WTC11 (cell line): ENCODE measurements at regions not wholly inside any gene's neighbourhood (a gene's known extent, or its start where the extent isn't known, plus 50 kb on each side); places are given as distances from the start of the nearest gene placed in this dataset.

ENCODE experiments used
- FOXK1 ChIP-seq: sonication (generic); formaldehyde crosslinking; IDR thresholded peaks from 2 replicates; pipeline ENCODE4 v1.8.0; 2022; ENCODE audit warnings: mild to moderate bottlenecking, moderate library complexity, missing genetic modification reagents
- FOXP4 ChIP-seq: sonication (generic); formaldehyde crosslinking; IDR thresholded peaks from 2 replicates; pipeline ENCODE4 v1.8.0; 2022; ENCODE audit warnings: mild to moderate bottlenecking, missing genetic modification reagents
- GTF2I ChIP-seq: fragments of 250-450 bp; sonication (Bioruptor Pico); conservative IDR thresholded peaks from 2 replicates; pipeline ENCODE4 v1.4.0; 2021; ENCODE audit warnings: mild to moderate bottlenecking
- IRF2 ChIP-seq: sonication (generic); formaldehyde crosslinking; IDR thresholded peaks from 2 replicates; pipeline ENCODE4 v1.8.0; 2022; ENCODE audit warnings: low read depth, missing genetic modification reagents, borderline replicate concordance
- MYBL2 ChIP-seq: sonication (generic); formaldehyde crosslinking; IDR thresholded peaks from 2 replicates; pipeline ENCODE4 v1.8.1; 2023; ENCODE audit warnings: mild to moderate bottlenecking, moderate library complexity, missing genetic modification reagents
- OVOL2 ChIP-seq: fragments of 250-450 bp; sonication (Bioruptor Pico); IDR thresholded peaks from 2 replicates; pipeline ENCODE4 v1.9.0; 2021; ENCODE audit warnings: mild to moderate bottlenecking, borderline replicate concordance
- RELA ChIP-seq: sonication (generic); formaldehyde crosslinking; IDR thresholded peaks from 2 replicates; pipeline ENCODE4 v1.8.1; 2022; ENCODE audit warnings: missing genetic modification reagents, mild to moderate bottlenecking, borderline replicate concordance
- SOX15 ChIP-seq: fragments of 250-450 bp; sonication (Bioruptor Pico); IDR thresholded peaks from 2 replicates; pipeline ENCODE4 v1.9.0; 2021; ENCODE audit warnings: mild to moderate bottlenecking
- SP1 ChIP-seq: sonication (generic); formaldehyde crosslinking; conservative IDR thresholded peaks from 2 replicates; pipeline ENCODE4 v1.8.1; 2022; ENCODE audit warnings: missing genetic modification reagents
- ZNF138 ChIP-seq: sonication (generic); formaldehyde crosslinking; conservative IDR thresholded peaks from 2 replicates; pipeline ENCODE4 v1.8.1; 2022; ENCODE audit warnings: mild to moderate bottlenecking, moderate library complexity, missing genetic modification reagents
- TF ChIP-seq, protein P1 (sequence below): fragments of 200-600 bp; IDR thresholded peaks from 2 replicates; pipeline ENCODE4 v1.8.0; 2022; ENCODE audit warnings: antibody characterized with exemption
- TF ChIP-seq, protein P2 (sequence below): sonication (generic); formaldehyde crosslinking; conservative IDR thresholded peaks from 2 replicates; pipeline ENCODE4 v1.8.1; 2023; ENCODE audit warnings: mild to moderate bottlenecking, low read depth, missing genetic modification reagents, moderate library complexity
- TF ChIP-seq, protein P3 (sequence below): sonication (generic); formaldehyde crosslinking; IDR thresholded peaks from 2 replicates; pipeline ENCODE4 v1.8.1; 2023; ENCODE audit warnings: mild to moderate bottlenecking, missing genetic modification reagents

DNA sequence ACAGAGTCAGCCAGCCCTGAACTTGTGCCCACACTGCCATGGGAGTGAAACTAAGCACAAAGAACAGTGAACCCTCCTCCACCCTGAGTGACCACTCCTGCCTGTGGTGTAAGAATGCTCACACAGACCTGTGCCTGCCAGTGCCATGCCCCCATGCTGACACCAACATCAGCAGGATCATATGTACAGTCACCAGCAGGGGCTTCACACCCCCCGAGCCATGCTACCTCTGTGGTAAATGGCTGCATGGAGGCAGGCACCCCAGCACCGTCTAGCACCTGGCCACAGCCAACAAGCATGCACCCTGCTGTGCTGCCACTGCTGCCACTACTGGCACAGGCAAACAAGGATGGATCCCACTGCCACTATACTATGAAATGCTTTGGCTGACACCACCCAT, 344.4 kb upstream of the CCDC196 start:
- TF ChIP-seq SOX15 (CRISPR knock-in tag) (no peak), ZNF138 (CRISPR knock-in tag) (no peak), FOXK1 (CRISPR knock-in tag) (no peak), SP1 (no peak), MYBL2 (CRISPR knock-in tag) (no peak), FOXP4 (CRISPR knock-in tag) (no peak), RELA (CRISPR knock-in tag) (no peak), IRF2 (CRISPR knock-in tag) (no peak), OVOL2 (CRISPR knock-in tag) (no peak), GTF2I (CRISPR knock-in tag) (no peak)
- TF ChIP-seq, protein P1, sequence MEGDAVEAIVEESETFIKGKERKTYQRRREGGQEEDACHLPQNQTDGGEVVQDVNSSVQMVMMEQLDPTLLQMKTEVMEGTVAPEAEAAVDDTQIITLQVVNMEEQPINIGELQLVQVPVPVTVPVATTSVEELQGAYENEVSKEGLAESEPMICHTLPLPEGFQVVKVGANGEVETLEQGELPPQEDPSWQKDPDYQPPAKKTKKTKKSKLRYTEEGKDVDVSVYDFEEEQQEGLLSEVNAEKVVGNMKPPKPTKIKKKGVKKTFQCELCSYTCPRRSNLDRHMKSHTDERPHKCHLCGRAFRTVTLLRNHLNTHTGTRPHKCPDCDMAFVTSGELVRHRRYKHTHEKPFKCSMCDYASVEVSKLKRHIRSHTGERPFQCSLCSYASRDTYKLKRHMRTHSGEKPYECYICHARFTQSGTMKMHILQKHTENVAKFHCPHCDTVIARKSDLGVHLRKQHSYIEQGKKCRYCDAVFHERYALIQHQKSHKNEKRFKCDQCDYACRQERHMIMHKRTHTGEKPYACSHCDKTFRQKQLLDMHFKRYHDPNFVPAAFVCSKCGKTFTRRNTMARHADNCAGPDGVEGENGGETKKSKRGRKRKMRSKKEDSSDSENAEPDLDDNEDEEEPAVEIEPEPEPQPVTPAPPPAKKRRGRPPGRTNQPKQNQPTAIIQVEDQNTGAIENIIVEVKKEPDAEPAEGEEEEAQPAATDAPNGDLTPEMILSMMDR, result no peak
- TF ChIP-seq, protein P2, sequence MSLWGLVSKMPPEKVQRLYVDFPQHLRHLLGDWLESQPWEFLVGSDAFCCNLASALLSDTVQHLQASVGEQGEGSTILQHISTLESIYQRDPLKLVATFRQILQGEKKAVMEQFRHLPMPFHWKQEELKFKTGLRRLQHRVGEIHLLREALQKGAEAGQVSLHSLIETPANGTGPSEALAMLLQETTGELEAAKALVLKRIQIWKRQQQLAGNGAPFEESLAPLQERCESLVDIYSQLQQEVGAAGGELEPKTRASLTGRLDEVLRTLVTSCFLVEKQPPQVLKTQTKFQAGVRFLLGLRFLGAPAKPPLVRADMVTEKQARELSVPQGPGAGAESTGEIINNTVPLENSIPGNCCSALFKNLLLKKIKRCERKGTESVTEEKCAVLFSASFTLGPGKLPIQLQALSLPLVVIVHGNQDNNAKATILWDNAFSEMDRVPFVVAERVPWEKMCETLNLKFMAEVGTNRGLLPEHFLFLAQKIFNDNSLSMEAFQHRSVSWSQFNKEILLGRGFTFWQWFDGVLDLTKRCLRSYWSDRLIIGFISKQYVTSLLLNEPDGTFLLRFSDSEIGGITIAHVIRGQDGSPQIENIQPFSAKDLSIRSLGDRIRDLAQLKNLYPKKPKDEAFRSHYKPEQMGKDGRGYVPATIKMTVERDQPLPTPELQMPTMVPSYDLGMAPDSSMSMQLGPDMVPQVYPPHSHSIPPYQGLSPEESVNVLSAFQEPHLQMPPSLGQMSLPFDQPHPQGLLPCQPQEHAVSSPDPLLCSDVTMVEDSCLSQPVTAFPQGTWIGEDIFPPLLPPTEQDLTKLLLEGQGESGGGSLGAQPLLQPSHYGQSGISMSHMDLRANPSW, result no peak
- TF ChIP-seq, protein P3, sequence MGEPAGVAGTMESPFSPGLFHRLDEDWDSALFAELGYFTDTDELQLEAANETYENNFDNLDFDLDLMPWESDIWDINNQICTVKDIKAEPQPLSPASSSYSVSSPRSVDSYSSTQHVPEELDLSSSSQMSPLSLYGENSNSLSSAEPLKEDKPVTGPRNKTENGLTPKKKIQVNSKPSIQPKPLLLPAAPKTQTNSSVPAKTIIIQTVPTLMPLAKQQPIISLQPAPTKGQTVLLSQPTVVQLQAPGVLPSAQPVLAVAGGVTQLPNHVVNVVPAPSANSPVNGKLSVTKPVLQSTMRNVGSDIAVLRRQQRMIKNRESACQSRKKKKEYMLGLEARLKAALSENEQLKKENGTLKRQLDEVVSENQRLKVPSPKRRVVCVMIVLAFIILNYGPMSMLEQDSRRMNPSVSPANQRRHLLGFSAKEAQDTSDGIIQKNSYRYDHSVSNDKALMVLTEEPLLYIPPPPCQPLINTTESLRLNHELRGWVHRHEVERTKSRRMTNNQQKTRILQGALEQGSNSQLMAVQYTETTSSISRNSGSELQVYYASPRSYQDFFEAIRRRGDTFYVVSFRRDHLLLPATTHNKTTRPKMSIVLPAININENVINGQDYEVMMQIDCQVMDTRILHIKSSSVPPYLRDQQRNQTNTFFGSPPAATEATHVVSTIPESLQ (CRISPR knock-in tag), result no peak
